Heart left ventricle (tissue), 16 donors: ENCODE measurements at regions not wholly inside any gene's neighbourhood (a gene's known extent, or its start where the extent isn't known, plus 50 kb on each side); places are given as distances from the start of the nearest gene placed in this dataset.

Experiments
- ATAC-seq, 4 donors: fragments of 200-7000 bp; cut with Tn5 transposase; one replicate each; pipeline ENCODE4 v1.9.1; 2020 to 2022; ENCODE audit warnings: moderate library complexity in 4 of 4, mild to moderate bottlenecking in 3 of 4, moderate number of reproducible peaks in 1 of 4
- DNase-seq, 5 donors: peaks; one replicate each; pipeline ENCODE4 v3.0.0-alpha.2; 2020
- H3K27ac ChIP-seq, 12 donors: fragments of 200-600 bp; sonication (generic) in 4 of 12; one replicate each; pipeline versions ENCODE4 v1.5.0 to v1.8.0; 2016 to 2022; ENCODE audit warnings: mild to moderate bottlenecking in 2 of 12
- H3K27me3 ChIP-seq, 9 donors: fragments of 200-600 bp; sonication (generic) in 2 of 9; one replicate each; pipeline versions ENCODE4 v1.5.1 to v1.8.0; 2016 to 2022; ENCODE audit warnings: mild to moderate bottlenecking in 3 of 9
- H3K36me3 ChIP-seq, 9 donors: fragments of 200-600 bp; sonication (generic) in 2 of 9; one replicate each; pipeline versions ENCODE4 v1.5.0 to v1.8.0; 2018 to 2022; ENCODE audit warnings: mild to moderate bottlenecking in 2 of 9
- H3K4me1 ChIP-seq, 12 donors: fragments of 200-600 bp; sonication (generic) in 4 of 12; one replicate each; pipeline versions ENCODE4 v1.5.0 to v1.8.0; 2016 to 2022; ENCODE audit warnings: mild to moderate bottlenecking in 3 of 12
- H3K4me3 ChIP-seq, 12 donors: fragments of 200-600 bp; sonication (generic) in 4 of 12; one replicate each; pipeline versions ENCODE4 v1.5.0 to v1.8.0; 2017 to 2022; ENCODE audit warnings: mild to moderate bottlenecking in 9 of 12, moderate library complexity in 4 of 12
- H3K9me3 ChIP-seq, 12 donors: fragments of 200-600 bp; sonication (generic) in 4 of 12; one replicate each; pipeline versions ENCODE4 v1.5.0 to v1.8.0; 2016 to 2022; ENCODE audit warnings: mild to moderate bottlenecking in 1 of 12
- CTCF ChIP-seq, 12 donors: fragments of 200-600 bp; sonication (generic) in 4 of 12; IDR thresholded peaks; one replicate each; pipeline versions ENCODE4 v1.5.0 to v1.8.0; 2018 to 2022; ENCODE audit warnings: antibody characterized with exemption in 12 of 12, mild to moderate bottlenecking in 5 of 12
- POLR2A ChIP-seq, 2 donors: fragments of 450-650 bp; IDR thresholded peaks; one replicate each; pipeline ENCODE4 v1.6.1; 2017; ENCODE audit warnings: antibody characterized with exemption in 2 of 2, mild to moderate bottlenecking in 2 of 2, moderate library complexity in 2 of 2
- WGBS, 4 donors: extraction: QIAGEN DNeasy Blood & Tissue Kit in 2 of 4; methylation state at CpG; one replicate each; pipeline versions ENCODE4 v1.1.5 to v1.1.7; 2013 to 2018; 5-methylcytosine and 5-hydroxymethylcytosine counted together
- intact Hi-C, 10 donors: fragments of 100-400 bp; cut with DNase I; formaldehyde crosslinking; loops; one replicate each; pipeline versions ENCODE4 v1.11.1 to v1.14.2; 2022
- donor health status: ischemic (EF 13 %, LVEDD 7.1; RV severe dilation, severe dysfunction).
- donor health status: healthy with polysubstance abuse.
- donor health status: DM: no; HTN: yes; CAD: no.
- donor health status: DM: no; HTN: no; CAD: no.
- donor health status: ischemic (EF 25% LVEDD 6.9; RV normal size, moderate dysfunction).
- donor health status: ischemic (EF 25% LVEDD 5.7; RV mildly dilated, moderate dysfunction).
- donor health status: healthy.
- donor health status: DM: yes; HTN: yes; CAD: no.
- donor health status: ischemic (EF 35%, LVEDD 5.7; RV mildly dilated, moderate dysfunction).
- donor health status: nonischemic (EF 11% LVEDD 7.7; RV severe dilation, severe dysfunction).
- donor health status: DM: yes; HTN: yes; CAD: no.
- donor health status: PGD.
- donor health status: ischemic (EF 29% LVEDD 5.4; RV normal size, mild dysfunction).
- donor health status: nonischemic (EF 23%, LVEDD 6.1; RV moderate dilation, normal function).

GRCh38 chr1:216919060-216919970 lies 196.1 kb upstream of the ESRRG start:
- no peak overlapping the region for H3K4me3 ChIP-seq

GRCh38 chr1:216916890-216917438 lies 193.7 kb upstream of the ESRRG start:
- no peak overlapping the region for H3K27ac ChIP-seq
- peaks cover 0 to 12% (median 3%) of the 10 kb centered on the region in 12 donors for H3K4me1 ChIP-seq
- no peaks in the 10 kb centered on the region for H3K36me3 ChIP-seq
- intact Hi-C loops, result no loop called here
- DNase-seq (no peak), ATAC-seq (peak in 2 of 4 donors; percentile 34 to 51)
- no peak for TF ChIP-seq CTCF (IDR thresholded peaks at IDR 0.05)
- no peak for TF ChIP-seq POLR2A (IDR thresholded peaks at IDR 0.05)
- no peak overlapping the region for H3K4me3 ChIP-seq
- WGBS, 4 donors, result 61 to 71% (median 66%) methylated on average over 6 of the region's 6 CpGs
- H3K27me3 ChIP-seq, result no peaks in the 10 kb centered on the region
- no peaks in the 10 kb centered on the region for H3K9me3 ChIP-seq

More at GRCh38 chr1:216919060-216919970, 196.1 kb upstream of the ESRRG start:
- H3K27me3 ChIP-seq, result no peaks in the 10 kb centered on the region
- intact Hi-C loops, result no loop called here
- DNase-seq (no peak), ATAC-seq (no peak)
- H3K36me3 ChIP-seq, result no peaks in the 10 kb centered on the region
- 79 to 86% (median 81%) methylated on average over 9 of the region's 9 CpGs for whole genome bisulfite sequencing, 4 donors
- H3K4me1 ChIP-seq, result peaks cover 0 to 4% (median 0%) of the 10 kb centered on the region in 12 donors
- H3K9me3 ChIP-seq, result no peaks in the 10 kb centered on the region
- no peak overlapping the region for H3K27ac ChIP-seq
- TF ChIP-seq POLR2A (IDR thresholded peaks at IDR 0.05), result no peak

- peak in 1 of 4 donors; percentile 13 for ATAC-seq
- TF ChIP-seq CTCF (IDR thresholded peaks at IDR 0.05), result no peak
- TF ChIP-seq POLR2A (IDR thresholded peaks at IDR 0.05), result no peak
- WGBS, 4 donors, result 73 to 94% (median 80%) methylated on average over 2 of the region's 2 CpGs
Measured at GRCh38 chr1:216914974-216915373, 191.7 kb upstream of the ESRRG start.

GRCh38 chr1:216913976-216914375 lies 190.7 kb upstream of the ESRRG start:
- no peak for DNase-seq
- H3K27me3 ChIP-seq, result no peaks in the 10 kb centered on the region
- no peak overlapping the region for H3K4me3 ChIP-seq
- no peaks in the 10 kb centered on the region for H3K36me3 ChIP-seq
- no peak for ATAC-seq
- TF ChIP-seq CTCF (IDR thresholded peaks at IDR 0.05), result no peak
- TF ChIP-seq POLR2A (IDR thresholded peaks at IDR 0.05), result no peak
- no peaks in the 10 kb centered on the region for H3K9me3 ChIP-seq
- WGBS, 4 donors, result 25 to 36% (median 29%) methylated on average over 4 of the region's 4 CpGs
- H3K27ac ChIP-seq, result no peak overlapping the region
- intact Hi-C loops, result no loop called here
- H3K4me1 ChIP-seq, result peaks cover 0 to 12% (median 3%) of the 10 kb centered on the region in 12 donors

More at GRCh38 chr1:216914974-216915373, 191.7 kb upstream of the ESRRG start:
- DNase-seq, result no peak
- Histone ChIP-seq H3K36me3 (no peaks in the 10 kb centered on the region), H3K4me3 (no peak overlapping the region), H3K4me1 (peaks cover 0 to 12% (median 3%) of the 10 kb centered on the region in 12 donors), H3K27ac (no peak overlapping the region), H3K9me3 (no peaks in the 10 kb centered on the region), H3K27me3 (no peaks in the 10 kb centered on the region)
- intact Hi-C loops, result no loop called here
